OCI-LY7 (cell line): ENCODE measurements at regions not wholly inside any gene's neighbourhood (a gene's known extent, or its start where the extent isn't known, plus 50 kb on each side); places are given as distances from the start of the nearest gene placed in this dataset.

Source experiments
- BruUV-seq: library from RNA; stranded (reverse); fragments of 400-500 nt; replicated peaks from 2 replicates; lab custom pipeline; 2021; lab: Mats Ljungman, UMichigan
- CTCF ChIA-PET: fragments of 300-600 bp; sonication (Branson Sonifier 250); formaldehyde crosslinking; loops from one replicate; lab custom pipeline; 2022; ENCODE audit warnings: antibody characterized with exemption; ENCODE audit not compliant: unreplicated experiment; lab: Charles Lee
- POLR2A ChIA-PET: fragments of 300-600 bp; sonication (Branson Sonifier 250); formaldehyde crosslinking; loops from one replicate; lab custom pipeline; 2022; ENCODE audit warnings: antibody characterized with exemption; lab: Charles Lee
- DNase-seq: peaks from one replicate; pipeline ENCODE4 v3.0.0-alpha.2; 2015; ENCODE audit warnings: low spot score
- H2AFZ ChIP-seq: fragments of 200-600 bp; sonication (generic), shearing (Covaris generic); 2 replicates; pipeline ENCODE4 v1.6.1; 2014; ENCODE audit warnings: mild to moderate bottlenecking, antibody characterized with exemption, low read length, moderate library complexity
- H3K27ac ChIP-seq: fragments of 200-600 bp; sonication (generic); 2 replicates; pipeline ENCODE4 v1.5.1; 2014; ENCODE audit warnings: mixed run types, low read depth, mild to moderate bottlenecking, moderate library complexity, low read length, inconsistent platforms; ENCODE audit not compliant: poor library complexity, severe bottlenecking
- H3K36me3 ChIP-seq: fragments of 200-600 bp; sonication (generic); 2 replicates; pipeline ENCODE4 v1.6.1; 2014; ENCODE audit warnings: mild to moderate bottlenecking, antibody characterized with exemption, low read length, moderate library complexity, mixed read lengths; ENCODE audit not compliant: insufficient read depth
- H3K4me1 ChIP-seq: fragments of 200-600 bp; sonication (generic); 2 replicates; pipeline ENCODE4 v1.5.1; 2014; ENCODE audit warnings: mild to moderate bottlenecking, low read length; ENCODE audit not compliant: insufficient read depth, poor library complexity, severe bottlenecking
- H3K4me2 ChIP-seq: fragments of 200-600 bp; sonication (generic); 2 replicates; pipeline ENCODE4 v1.6.1; 2014; ENCODE audit warnings: mild to moderate bottlenecking, low read length
- H3K4me3 ChIP-seq: fragments of 200-600 bp; sonication (generic); 2 replicates; pipeline ENCODE4 v1.5.1; 2014; ENCODE audit warnings: mild to moderate bottlenecking, low read depth, low read length; ENCODE audit not compliant: poor library complexity, severe bottlenecking
- H3K79me2 ChIP-seq: fragments of 200-600 bp; sonication (generic); 2 replicates; pipeline ENCODE4 v1.6.1; 2016; ENCODE audit warnings: low read depth, mild to moderate bottlenecking, low read length, moderate library complexity, mixed read lengths; ENCODE audit not compliant: insufficient read depth
- H3K9me2 ChIP-seq: fragments of 200-600 bp; sonication (generic); 2 replicates; pipeline ENCODE4 v1.6.1; 2016; ENCODE audit warnings: mild to moderate bottlenecking, low read length, mixed read lengths; ENCODE audit not compliant: insufficient read depth
- H3K9me3 ChIP-seq: fragments of 200-600 bp; sonication (generic); 2 replicates; pipeline ENCODE4 v1.6.1; 2014; ENCODE audit warnings: mild to moderate bottlenecking, mixed run types, low read length, mixed read lengths
- H4K20me1 ChIP-seq: fragments of 200-600 bp; sonication (generic); 2 replicates; pipeline ENCODE4 v1.6.1; 2014; ENCODE audit warnings: mild to moderate bottlenecking, antibody characterized with exemption, low read length, moderate library complexity, mixed read lengths; ENCODE audit not compliant: insufficient read depth
- CTCF ChIP-seq: fragments of 200-600 bp; sonication (generic); conservative IDR thresholded peaks from 2 replicates; pipeline ENCODE4 v1.5.1; 2014; ENCODE audit warnings: mild to moderate bottlenecking, antibody characterized with exemption, low read length, moderate library complexity, mixed read lengths
- EZH2phosphoT487 ChIP-seq: fragments of 200-600 bp; sonication (generic); IDR thresholded peaks from 2 replicates; pipeline ENCODE4 v1.6.1; 2018; ENCODE audit warnings: low read depth, borderline replicate concordance, mild to moderate bottlenecking, mixed run types, antibody characterized with exemption, low read length, moderate library complexity, mixed read lengths
- intact Hi-C: fragments of 100-400 bp; cut with micrococcal nuclease; formaldehyde crosslinking; loops from one replicate; pipeline ENCODE4 v1.10.0; 2022; ENCODE audit not compliant: unreplicated experiment

GRCh38 chr2:55114082-55114481 is 63.8 kb upstream of the RTN4 start:
- Histone ChIP-seq H3K36me3 (no peaks in the 10 kb centered on the region), H3K9me2 (no peaks in the 10 kb centered on the region), H3K9me3 (no peaks in the 10 kb centered on the region), H3K79me2 (no peaks in the 10 kb centered on the region), H3K27ac (no peak overlapping the region), H3K4me1 (peaks cover 22% of the 10 kb centered on the region), H3K4me3 (no peak overlapping the region), H2AFZ (no peak overlapping the region), H4K20me1 (no peaks in the 10 kb centered on the region), H3K4me2 (no peak overlapping the region)
- intact Hi-C loops = no loop called here
- TF ChIP-seq CTCF = no peak
- TF ChIP-seq EZH2phosphoT487 = no peak
- no peak for DNase-seq
- POLR2A ChIA-PET = interaction anchor here (0.6 to 1.7 kb wide), 4 partner anchors 9 to 46 kb away, joined by 3 to 6 read pairs (median 4); no protein-coding TSS in a partner anchor
- BruUV-seq = no TSS peak
- CTCF ChIA-PET = no interaction called here

- Histone ChIP-seq H3K4me1 (peaks cover 10% of the 10 kb centered on the region), H3K4me2 (peak overlapping the region; percentile 14; the same call in 1 of the 2 replicates), H3K9me3 (no peaks in the 10 kb centered on the region), H3K27ac (no peak overlapping the region), H3K79me2 (no peaks in the 10 kb centered on the region), H3K9me2 (no peaks in the 10 kb centered on the region), H3K4me3 (no peak overlapping the region), H2AFZ (peak overlapping the region; percentile 58), H3K36me3 (no peaks in the 10 kb centered on the region), H4K20me1 (no peaks in the 10 kb centered on the region)
- POLR2A ChIA-PET = interaction anchor here (0.5 to 1.8 kb wide), 6 partner anchors 9 to 317 kb away, joined by 3 to 6 read pairs (median 4); partner anchors contain the start of gene RTN4
- no TSS peak for BruUV-seq
- CTCF ChIA-PET = no interaction called here
- intact Hi-C loops = no loop called here
- DNase-seq = peak; percentile 20
- TF ChIP-seq EZH2phosphoT487 (no peak), CTCF (no peak)
Observed at GRCh38 chr2:55112229-55113031, 62.2 kb upstream of the RTN4 start.
